CD14-positive monocyte (primary cell): ENCODE measurements at regions not wholly inside any gene's neighbourhood (a gene's known extent, or its start where the extent isn't known, plus 50 kb on each side); places are given as distances from the start of the nearest gene placed in this dataset.

Source experiments
- DNase-seq, 3 donors: peaks; one replicate each; pipeline ENCODE4 v3.0.0-alpha.2; 2011 to 2022
- H2AFZ ChIP-seq: 2 replicates; pipeline ENCODE4 v1.6.0; 2012; ENCODE audit warnings: mild to moderate bottlenecking, low read depth, low read length, inconsistent platforms; ENCODE audit not compliant: insufficient read depth, poor library complexity, severe bottlenecking
- H3K27ac ChIP-seq, 2 donors: 1 replicate in 1 of 2; 2 replicates in 1 of 2; pipeline ENCODE4 v1.5.1; 2012 to 2013; ENCODE audit warnings: low read length in 2 of 2, control low read depth in 1 of 2, inconsistent platforms in 1 of 2, low read depth in 1 of 2, mild to moderate bottlenecking in 1 of 2
- H3K27me3 ChIP-seq, 2 donors: one replicate each; pipeline versions ENCODE4 v1.6.0 to v1.6.1; 2011 to 2013; ENCODE audit warnings: low read length in 2 of 2; ENCODE audit not compliant: control insufficient read depth in 2 of 2, insufficient read depth in 2 of 2
- H3K36me3 ChIP-seq, 2 donors: replicated peaks in 1 of 2; 1 replicate in 1 of 2; 2 replicates in 1 of 2; pipeline versions ENCODE4 v1.5.1 to v1.6.1; 2012 to 2013; ENCODE audit warnings: low read length in 2 of 2, control low read depth in 1 of 2, inconsistent platforms in 1 of 2, mild to moderate bottlenecking in 1 of 2; ENCODE audit not compliant: insufficient read depth in 2 of 2, control insufficient read depth in 1 of 2
- H3K4me1 ChIP-seq, 2 donors: 1 replicate in 1 of 2; 2 replicates in 1 of 2; pipeline versions ENCODE4 v1.5.1 to v1.6.1; 2012 to 2013; ENCODE audit warnings: low read length in 2 of 2, control low read depth in 1 of 2, inconsistent platforms in 1 of 2, mild to moderate bottlenecking in 1 of 2, moderate library complexity in 1 of 2; ENCODE audit not compliant: insufficient read depth in 2 of 2, control insufficient read depth in 1 of 2
- H3K4me2 ChIP-seq: replicated peaks from 2 replicates; pipeline ENCODE3; 2012; ENCODE audit warnings: low read length, moderate library complexity, mild to moderate bottlenecking; ENCODE audit not compliant: poor library complexity, severe bottlenecking; ENCODE audit errors: extremely low read depth
- H3K4me3 ChIP-seq, 3 experiments: fragments of 200-600 bp in 1 of 3; sonication (generic) in 1 of 3; replicated peaks in 1 of 3; 1 replicate in 2 of 3; 2 replicates in 1 of 3; pipeline ENCODE4 v1.5.1; 2011 to 2013; ENCODE audit warnings: low read length in 3 of 3, mild to moderate bottlenecking in 3 of 3, control low read depth in 2 of 3, low read depth in 2 of 3, inconsistent platforms in 1 of 3, moderate library complexity in 1 of 3
- H3K79me2 ChIP-seq: 2 replicates; pipeline ENCODE4 v1.6.0; 2012; ENCODE audit warnings: mild to moderate bottlenecking, control low read depth, inconsistent platforms, low read length, moderate library complexity; ENCODE audit not compliant: insufficient read depth
- H3K9ac ChIP-seq: 2 replicates; pipeline ENCODE4 v1.6.0; 2017; ENCODE audit warnings: low read length, mild to moderate bottlenecking; ENCODE audit not compliant: insufficient read depth, poor library complexity, severe bottlenecking
- H3K9me3 ChIP-seq, 2 donors: replicated peaks in 1 of 2; 1 replicate in 1 of 2; 2 replicates in 1 of 2; pipeline versions ENCODE4 v1.5.1 to v1.6.1; 2012 to 2013; ENCODE audit warnings: low read length in 2 of 2, control low read depth in 1 of 2; ENCODE audit not compliant: control insufficient read depth in 1 of 2, insufficient read depth in 1 of 2
- H4K20me1 ChIP-seq: 2 replicates; pipeline ENCODE4 v1.6.0; 2012; ENCODE audit warnings: mild to moderate bottlenecking, low read length, control low read depth, moderate library complexity; ENCODE audit not compliant: insufficient read depth
- H3K27ac Mint-ChIP-seq, 7 donors: one replicate each; pipeline ENCODE4 v1.8.0; 2020; ENCODE audit warnings: mild to moderate bottlenecking in 7 of 7, mixed read lengths in 7 of 7, moderate library complexity in 6 of 7, inconsistent platforms in 2 of 7
- H3K27me3 Mint-ChIP-seq, 3 donors: one replicate each; pipeline ENCODE4 v1.8.0; 2021 to 2022; ENCODE audit warnings: low read depth in 3 of 3, mild to moderate bottlenecking in 3 of 3, mixed read lengths in 3 of 3, moderate library complexity in 3 of 3, inconsistent platforms in 1 of 3
- H3K36me3 Mint-ChIP-seq, 2 donors: one replicate each; pipeline ENCODE4 v1.8.0; 2020; ENCODE audit warnings: mixed read lengths in 2 of 2, inconsistent platforms in 1 of 2, mild to moderate bottlenecking in 1 of 2
- H3K4me1 Mint-ChIP-seq: one replicate; pipeline ENCODE4 v1.8.0; 2020; ENCODE audit warnings: mild to moderate bottlenecking, mixed read lengths
- H3K4me3 Mint-ChIP-seq, 2 donors: one replicate each; pipeline ENCODE4 v1.8.0; 2020; ENCODE audit warnings: mild to moderate bottlenecking in 2 of 2, mixed read lengths in 2 of 2, moderate library complexity in 1 of 2
- H3K9me3 Mint-ChIP-seq, 7 donors: one replicate each; pipeline ENCODE4 v1.8.0; 2020 to 2022; ENCODE audit warnings: mixed read lengths in 7 of 7, mild to moderate bottlenecking in 6 of 7, moderate library complexity in 6 of 7, inconsistent platforms in 2 of 7
- WGBS: methylation state at CpG from one replicate; pipeline ENCODE4 v1.1.5; 2013; ENCODE audit warnings: missing lambda C conversion rate; ENCODE audit not compliant: insufficient coverage; 5-methylcytosine and 5-hydroxymethylcytosine counted together
- intact Hi-C, 2 donors: fragments of 100-400 bp; cut with micrococcal nuclease; formaldehyde crosslinking; loops; one replicate each; pipeline versions ENCODE4 v1.15.0 to v1.15.1; 2023
- TF ChIP-seq, protein P1 (sequence below): fragments of 200-600 bp; IDR thresholded peaks from one replicate; pipeline ENCODE4 v1.8.0; 2022; ENCODE audit warnings: antibody characterized with exemption, mild to moderate bottlenecking

DNA sequence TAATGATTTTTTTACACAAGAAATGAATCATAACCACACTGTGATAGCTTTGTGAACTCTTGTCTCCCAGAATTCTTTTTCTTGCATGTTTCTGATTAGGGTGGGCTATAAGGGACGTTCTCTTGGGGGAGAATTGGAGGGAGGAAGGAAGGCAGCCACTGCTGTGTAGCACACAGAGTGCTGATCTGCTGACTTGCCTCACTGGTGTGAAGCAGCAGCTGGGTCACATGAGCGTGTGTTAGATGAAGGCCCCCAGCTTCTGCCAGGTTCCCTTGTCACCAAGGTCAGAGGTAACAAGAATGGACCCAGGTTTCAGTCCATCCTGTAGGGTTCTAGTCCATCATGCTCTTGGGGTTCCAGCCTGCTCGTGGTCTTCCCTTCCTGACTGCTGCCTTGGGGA, 107.4 kb upstream of the GLI2 start:
- Mint-ChIP-seq H3K4me1 (no peaks in the 10 kb centered on the region), H3K4me3 (no peak overlapping the region), H3K36me3 (no peaks in the 10 kb centered on the region), H3K9me3 (peaks cover 0 to 9% (median 2%) of the 10 kb centered on the region in 7 donors), H3K27ac (no peak overlapping the region), H3K27me3 (peaks cover 0 to 11% (median 10%) of the 10 kb centered on the region in 3 donors)
- TF ChIP-seq, protein P1, sequence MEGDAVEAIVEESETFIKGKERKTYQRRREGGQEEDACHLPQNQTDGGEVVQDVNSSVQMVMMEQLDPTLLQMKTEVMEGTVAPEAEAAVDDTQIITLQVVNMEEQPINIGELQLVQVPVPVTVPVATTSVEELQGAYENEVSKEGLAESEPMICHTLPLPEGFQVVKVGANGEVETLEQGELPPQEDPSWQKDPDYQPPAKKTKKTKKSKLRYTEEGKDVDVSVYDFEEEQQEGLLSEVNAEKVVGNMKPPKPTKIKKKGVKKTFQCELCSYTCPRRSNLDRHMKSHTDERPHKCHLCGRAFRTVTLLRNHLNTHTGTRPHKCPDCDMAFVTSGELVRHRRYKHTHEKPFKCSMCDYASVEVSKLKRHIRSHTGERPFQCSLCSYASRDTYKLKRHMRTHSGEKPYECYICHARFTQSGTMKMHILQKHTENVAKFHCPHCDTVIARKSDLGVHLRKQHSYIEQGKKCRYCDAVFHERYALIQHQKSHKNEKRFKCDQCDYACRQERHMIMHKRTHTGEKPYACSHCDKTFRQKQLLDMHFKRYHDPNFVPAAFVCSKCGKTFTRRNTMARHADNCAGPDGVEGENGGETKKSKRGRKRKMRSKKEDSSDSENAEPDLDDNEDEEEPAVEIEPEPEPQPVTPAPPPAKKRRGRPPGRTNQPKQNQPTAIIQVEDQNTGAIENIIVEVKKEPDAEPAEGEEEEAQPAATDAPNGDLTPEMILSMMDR = no peak
- H3K9me3 ChIP-seq = no peaks in the 10 kb centered on the region
- H2AFZ ChIP-seq = no peak overlapping the region
- no peak for DNase-seq
- no peaks in the 10 kb centered on the region for H3K4me1 ChIP-seq
- no peaks in the 10 kb centered on the region for H4K20me1 ChIP-seq
- no peak overlapping the region for H3K4me2 ChIP-seq
- H3K79me2 ChIP-seq = no peaks in the 10 kb centered on the region
- intact Hi-C loops = no loop called here
- H3K9ac ChIP-seq = no peak overlapping the region
- H3K27me3 ChIP-seq = no peaks in the 10 kb centered on the region
- 65% methylated on average over 2 of the region's 3 CpGs for WGBS
- no peak overlapping the region for H3K27ac ChIP-seq
- no peaks in the 10 kb centered on the region for H3K36me3 ChIP-seq
- no peak overlapping the region for H3K4me3 ChIP-seq

DNA sequence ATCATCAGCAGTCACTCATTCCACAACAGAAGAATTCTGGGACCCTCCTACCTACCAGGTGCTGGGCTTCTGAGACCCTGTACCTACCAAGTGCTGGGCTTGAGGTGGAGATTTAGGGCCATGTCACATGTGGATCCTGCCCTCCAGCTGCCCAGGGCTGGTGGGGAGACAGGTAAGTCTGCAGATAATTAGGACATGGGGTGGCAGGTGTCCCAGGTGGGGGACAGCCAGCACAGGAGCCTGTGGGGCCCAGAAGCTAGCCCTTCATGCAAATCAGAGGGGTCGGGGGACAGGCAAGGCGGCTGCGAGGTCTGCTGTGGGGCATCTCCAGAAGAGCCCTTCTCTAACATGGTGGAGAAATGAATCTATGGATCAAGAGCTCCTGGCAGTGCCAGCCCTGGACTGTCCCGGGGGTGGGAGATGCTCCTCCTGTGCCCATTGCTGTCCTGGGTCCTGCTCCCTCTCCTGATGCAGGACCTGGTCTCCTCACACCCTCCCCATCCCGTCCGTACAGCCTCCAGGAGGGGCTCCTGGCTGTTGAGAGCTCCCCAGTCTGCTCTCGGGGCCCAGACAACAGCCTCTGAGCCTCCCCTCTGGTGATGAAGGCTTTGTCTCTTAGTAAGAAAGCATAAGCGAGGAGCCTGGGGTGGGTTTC, 106.3 kb upstream of the GLI2 start:
- no peak overlapping the region for H3K4me2 ChIP-seq
- H3K4me3 Mint-ChIP-seq = no peak overlapping the region
- no peaks in the 10 kb centered on the region for H4K20me1 ChIP-seq
- H3K27ac ChIP-seq = no peak overlapping the region
- no peak overlapping the region for H3K9ac ChIP-seq
- H3K27ac Mint-ChIP-seq = no peak overlapping the region
- no peak overlapping the region for H3K4me3 ChIP-seq
- H3K9me3 ChIP-seq = no peaks in the 10 kb centered on the region
- no peak for DNase-seq
- H3K4me1 ChIP-seq = no peaks in the 10 kb centered on the region
- H3K36me3 Mint-ChIP-seq = no peaks in the 10 kb centered on the region
- H3K4me1 Mint-ChIP-seq = no peaks in the 10 kb centered on the region
- WGBS = 80% methylated on average over 1 of the region's 8 CpGs
- TF ChIP-seq, protein P1 = no peak
- peaks cover 0 to 9% (median 0%) of the 10 kb centered on the region in 7 donors for H3K9me3 Mint-ChIP-seq
- no peaks in the 10 kb centered on the region for H3K79me2 ChIP-seq
- peaks cover 4 to 13% (median 11%) of the 10 kb centered on the region in 3 donors for H3K27me3 Mint-ChIP-seq
- no peaks in the 10 kb centered on the region for H3K27me3 ChIP-seq
- no peaks in the 10 kb centered on the region for H3K36me3 ChIP-seq
- no peak overlapping the region for H2AFZ ChIP-seq
- intact Hi-C loops = no loop called here
